Neural cell (in vitro differentiated cells): ENCODE measurements at regions not wholly inside any gene's neighbourhood (a gene's known extent, or its start where the extent isn't known, plus 50 kb on each side); places are given as distances from the start of the nearest gene placed in this dataset.

Experiments
- H2AFZ ChIP-seq: fragments of 200-600, 300-800 bp; sonication (generic), shearing (Covaris generic); 2 replicates; pipeline ENCODE4 v1.6.0; 2014; ENCODE audit warnings: low read depth, mild to moderate bottlenecking, antibody characterized with exemption, low read length, moderate library complexity
- H3F3A ChIP-seq: fragments of 200-600 bp; shearing (Covaris generic); 2 replicates; pipeline ENCODE4 v1.6.1; 2016; ENCODE audit warnings: mild to moderate bottlenecking, moderate library complexity, mixed read lengths, antibody characterized with exemption, low read length; ENCODE audit not compliant: insufficient read depth, poor library complexity, severe bottlenecking
- H3K27ac ChIP-seq: fragments of 200-600, 300-800 bp; sonication (generic), shearing (Covaris generic); 2 replicates; pipeline ENCODE4 v1.5.1; 2014; ENCODE audit warnings: mild to moderate bottlenecking, low read length, moderate library complexity
- H3K27me3 ChIP-seq: fragments of 300-800, 200-600 bp; sonication (generic), shearing (Covaris generic); 2 replicates; pipeline ENCODE4 v1.6.0; 2014; ENCODE audit warnings: mild to moderate bottlenecking, low read depth, low read length, moderate library complexity; ENCODE audit not compliant: insufficient read depth
- H3K36me3 ChIP-seq: fragments of 300-800, 200-600 bp; sonication (generic), shearing (Covaris generic); 2 replicates; pipeline ENCODE4 v1.5.1; 2014; ENCODE audit warnings: mild to moderate bottlenecking, antibody characterized with exemption, low read length, moderate library complexity; ENCODE audit not compliant: insufficient read depth
- H3K4me2 ChIP-seq: fragments of 300-800, 200-600 bp; sonication (generic), shearing (Covaris generic); 2 replicates; pipeline ENCODE4 v1.6.0; 2014; ENCODE audit warnings: mild to moderate bottlenecking, low read length
- H3K4me3 ChIP-seq: fragments of 300-800, 200-600 bp; sonication (generic), shearing (Covaris generic); 2 replicates; pipeline ENCODE4 v1.5.1; 2014; ENCODE audit warnings: mild to moderate bottlenecking, low read length, moderate library complexity
- H3K79me2 ChIP-seq: fragments of 200-600 bp; shearing (Covaris generic); replicated peaks from 2 replicates; pipeline ENCODE4 v1.6.0; 2014; ENCODE audit warnings: mild to moderate bottlenecking, low read length, moderate library complexity; ENCODE audit not compliant: insufficient read depth
- H3K9ac ChIP-seq: fragments of 300-800, 200-600 bp; sonication (generic), shearing (Covaris generic); 2 replicates; pipeline ENCODE4 v1.6.1; 2016; ENCODE audit warnings: mild to moderate bottlenecking, low read length, mixed read lengths
- H3K9me2 ChIP-seq: fragments of 200-600 bp; shearing (Covaris generic); 2 replicates; pipeline ENCODE4 v1.6.1; 2016; ENCODE audit warnings: mild to moderate bottlenecking, low read length, mixed read lengths; ENCODE audit not compliant: insufficient read depth
- H3K9me3 ChIP-seq: fragments of 200-600, 300-800 bp; sonication (generic), shearing (Covaris generic); 2 replicates; pipeline ENCODE4 v1.6.1; 2016; ENCODE audit warnings: mild to moderate bottlenecking, mixed run types, low read length, moderate library complexity, mixed read lengths
- H4K20me1 ChIP-seq: fragments of 200-600 bp; shearing (Covaris generic); 2 replicates; pipeline ENCODE4 v1.6.1; 2016; ENCODE audit warnings: mild to moderate bottlenecking, mixed run types; ENCODE audit not compliant: insufficient read depth
- CTCF ChIP-seq: fragments of 450-650 bp; IDR thresholded peaks from 2 replicates; pipeline ENCODE4 v1.5.1; 2014; ENCODE audit warnings: antibody characterized with exemption, mild to moderate bottlenecking, moderate library complexity; ENCODE audit not compliant: poor library complexity, severe bottlenecking
- EP300 ChIP-seq: fragments of 450-650 bp; conservative IDR thresholded peaks from 2 replicates; pipeline ENCODE4 v1.6.1; 2014; ENCODE audit warnings: antibody characterized with exemption, mild to moderate bottlenecking, moderate library complexity; ENCODE audit not compliant: poor library complexity, severe bottlenecking
- EZH2 ChIP-seq: fragments of 200-600, 300-800 bp; shearing (Covaris generic), sonication (generic); IDR thresholded peaks from 2 replicates; pipeline ENCODE4 v1.6.1; 2014; ENCODE audit warnings: antibody characterized with exemption, low read length, borderline replicate concordance, mild to moderate bottlenecking; ENCODE audit not compliant: insufficient read depth, poor library complexity, severe bottlenecking
- MXI1 ChIP-seq: fragments of 450-650 bp; conservative IDR thresholded peaks from 2 replicates; pipeline ENCODE4 v1.6.1; 2014; ENCODE audit warnings: antibody characterized with exemption, mild to moderate bottlenecking; ENCODE audit not compliant: poor library complexity, severe bottlenecking
- POLR2AphosphoS5 ChIP-seq: IDR thresholded peaks from 2 replicates; pipeline ENCODE4 v1.6.1; 2012
- RAD21 ChIP-seq: fragments of 450-650 bp; conservative IDR thresholded peaks from 2 replicates; pipeline ENCODE4 v1.6.1; 2014; ENCODE audit warnings: antibody characterized with exemption, mild to moderate bottlenecking, moderate library complexity
- SMC3 ChIP-seq: fragments of 450-650 bp; conservative IDR thresholded peaks from 2 replicates; pipeline ENCODE4 v1.6.1; 2014; ENCODE audit warnings: antibody characterized with exemption, mild to moderate bottlenecking, moderate library complexity; ENCODE audit not compliant: poor library complexity
- TAF1 ChIP-seq: IDR thresholded peaks from 2 replicates; pipeline ENCODE4 v1.6.1; 2012; ENCODE audit warnings: low read depth
- TF ChIP-seq, protein P1 (sequence below): IDR thresholded peaks from 2 replicates; pipeline ENCODE4 v1.6.1; 2012; ENCODE audit warnings: borderline replicate concordance

DNA sequence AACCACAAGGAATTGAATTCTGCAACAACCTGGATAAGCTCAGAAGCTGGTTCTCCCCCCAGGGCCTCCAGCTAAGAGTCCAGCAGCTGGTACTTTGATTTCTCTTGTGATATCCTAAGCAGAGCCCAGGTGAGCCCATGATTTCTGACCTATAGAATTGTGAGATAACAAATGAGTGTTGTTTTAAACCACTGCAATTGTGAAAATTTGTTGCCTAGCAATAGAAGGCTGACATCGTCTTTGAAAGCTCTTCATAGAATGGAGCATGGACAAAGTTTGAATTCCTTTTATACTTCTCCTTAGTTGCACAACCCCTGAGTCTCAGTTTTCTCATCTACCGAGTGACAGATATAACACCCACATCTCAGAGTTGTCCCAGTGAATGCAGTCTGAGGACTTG lies 129.9 kb downstream of the TEX36 start:
- Histone ChIP-seq H3F3A (no peaks in the 10 kb centered on the region), H3K4me3 (no peak overlapping the region), H3K36me3 (no peaks in the 10 kb centered on the region), H3K9ac (no peak overlapping the region), H3K27me3 (no peaks in the 10 kb centered on the region), H3K79me2 (no peaks in the 10 kb centered on the region), H3K9me2 (no peaks in the 10 kb centered on the region), H3K4me2 (no peak overlapping the region), H2AFZ (no peak overlapping the region), H3K27ac (no peak overlapping the region), H4K20me1 (no peaks in the 10 kb centered on the region), H3K9me3 (no peaks in the 10 kb centered on the region)
- TF ChIP-seq POLR2AphosphoS5 (no peak), TAF1 (no peak), SMC3 (no peak), EP300 (no peak), MXI1 (no peak), CTCF (no peak), RAD21 (no peak), EZH2 (no peak)
- TF ChIP-seq, protein P1, sequence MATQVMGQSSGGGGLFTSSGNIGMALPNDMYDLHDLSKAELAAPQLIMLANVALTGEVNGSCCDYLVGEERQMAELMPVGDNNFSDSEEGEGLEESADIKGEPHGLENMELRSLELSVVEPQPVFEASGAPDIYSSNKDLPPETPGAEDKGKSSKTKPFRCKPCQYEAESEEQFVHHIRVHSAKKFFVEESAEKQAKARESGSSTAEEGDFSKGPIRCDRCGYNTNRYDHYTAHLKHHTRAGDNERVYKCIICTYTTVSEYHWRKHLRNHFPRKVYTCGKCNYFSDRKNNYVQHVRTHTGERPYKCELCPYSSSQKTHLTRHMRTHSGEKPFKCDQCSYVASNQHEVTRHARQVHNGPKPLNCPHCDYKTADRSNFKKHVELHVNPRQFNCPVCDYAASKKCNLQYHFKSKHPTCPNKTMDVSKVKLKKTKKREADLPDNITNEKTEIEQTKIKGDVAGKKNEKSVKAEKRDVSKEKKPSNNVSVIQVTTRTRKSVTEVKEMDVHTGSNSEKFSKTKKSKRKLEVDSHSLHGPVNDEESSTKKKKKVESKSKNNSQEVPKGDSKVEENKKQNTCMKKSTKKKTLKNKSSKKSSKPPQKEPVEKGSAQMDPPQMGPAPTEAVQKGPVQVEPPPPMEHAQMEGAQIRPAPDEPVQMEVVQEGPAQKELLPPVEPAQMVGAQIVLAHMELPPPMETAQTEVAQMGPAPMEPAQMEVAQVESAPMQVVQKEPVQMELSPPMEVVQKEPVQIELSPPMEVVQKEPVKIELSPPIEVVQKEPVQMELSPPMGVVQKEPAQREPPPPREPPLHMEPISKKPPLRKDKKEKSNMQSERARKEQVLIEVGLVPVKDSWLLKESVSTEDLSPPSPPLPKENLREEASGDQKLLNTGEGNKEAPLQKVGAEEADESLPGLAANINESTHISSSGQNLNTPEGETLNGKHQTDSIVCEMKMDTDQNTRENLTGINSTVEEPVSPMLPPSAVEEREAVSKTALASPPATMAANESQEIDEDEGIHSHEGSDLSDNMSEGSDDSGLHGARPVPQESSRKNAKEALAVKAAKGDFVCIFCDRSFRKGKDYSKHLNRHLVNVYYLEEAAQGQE, result no peak

DNA sequence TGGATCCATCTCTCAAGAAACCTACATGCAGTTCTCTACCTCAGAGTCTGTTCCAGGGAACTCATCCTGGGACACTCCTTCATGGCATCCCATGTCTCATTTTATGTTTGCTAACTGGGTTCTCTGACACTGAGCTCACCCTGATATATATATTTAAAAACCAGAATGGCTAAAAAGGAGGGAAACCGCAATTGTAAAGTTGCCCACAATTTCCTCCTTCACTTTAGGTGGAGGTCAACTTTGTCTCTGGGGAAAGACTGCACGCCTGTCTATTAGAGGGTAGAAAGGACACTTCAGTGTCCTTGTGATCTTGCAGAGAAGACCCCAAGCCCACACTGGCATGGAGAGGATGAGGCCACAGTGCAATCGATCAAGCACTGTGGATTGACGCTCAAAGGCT lies 131.7 kb downstream of the TEX36 start:
- no peak overlapping the region for H3K27ac ChIP-seq
- H3K36me3 ChIP-seq, result no peaks in the 10 kb centered on the region
- no peak overlapping the region for H3K4me2 ChIP-seq
- H3K79me2 ChIP-seq, result no peaks in the 10 kb centered on the region
- H3K9ac ChIP-seq, result no peak overlapping the region
- TF ChIP-seq POLR2AphosphoS5 (no peak), RAD21 (no peak), SMC3 (no peak), TAF1 (no peak), MXI1 (no peak), CTCF (no peak)
- TF ChIP-seq, protein P1, result no peak
- H3K9me2 ChIP-seq, result no peaks in the 10 kb centered on the region
- no peaks in the 10 kb centered on the region for H3F3A ChIP-seq
- H4K20me1 ChIP-seq, result no peaks in the 10 kb centered on the region
- H2AFZ ChIP-seq, result no peak overlapping the region
- no peak overlapping the region for H3K4me3 ChIP-seq
- no peaks in the 10 kb centered on the region for H3K27me3 ChIP-seq
- H3K9me3 ChIP-seq, result no peaks in the 10 kb centered on the region
